SU-DHL-6 (cell line): ENCODE measurements at regions not wholly inside any gene's neighbourhood (a gene's known extent, or its start where the extent isn't known, plus 50 kb on each side); places are given as distances from the start of the nearest gene placed in this dataset.

Experiments
- H2AFZ ChIP-seq: fragments of 200-600 bp; sonication (generic); 2 replicates; pipeline ENCODE4 v1.6.1; 2014; ENCODE audit warnings: low read depth, mild to moderate bottlenecking, moderate library complexity, mixed read lengths, antibody characterized with exemption, low read length; ENCODE audit not compliant: severe bottlenecking
- H3F3A ChIP-seq: fragments of 200-600 bp; shearing (Covaris generic); 2 replicates; pipeline ENCODE4 v1.6.0; 2016; ENCODE audit warnings: antibody characterized with exemption, mild to moderate bottlenecking; ENCODE audit not compliant: insufficient read depth
- H3K27ac ChIP-seq: fragments of 200-600 bp; sonication (generic); 2 replicates; pipeline ENCODE4 v1.5.1; 2016; ENCODE audit warnings: low read depth, mild to moderate bottlenecking, low read length, moderate library complexity, mixed read lengths
- H3K27me3 ChIP-seq: fragments of 200-600 bp; sonication (generic), shearing (Covaris generic); 2 replicates; pipeline ENCODE4 v1.6.0; 2014; ENCODE audit warnings: mild to moderate bottlenecking, low read length
- H3K36me3 ChIP-seq: fragments of 200-600 bp; sonication (generic); 2 replicates; pipeline ENCODE4 v1.6.1; 2014; ENCODE audit warnings: mild to moderate bottlenecking, low read length, mixed read lengths
- H3K4me2 ChIP-seq: fragments of 300-600, 200-600 bp; shearing (Covaris generic), sonication (generic); 2 replicates; pipeline ENCODE4 v1.6.0; 2014; ENCODE audit warnings: low read length, low read depth, mild to moderate bottlenecking; ENCODE audit not compliant: poor library complexity, severe bottlenecking
- H3K4me3 ChIP-seq: fragments of 200-600 bp; sonication (generic); 2 replicates; pipeline ENCODE4 v1.5.1; 2014; ENCODE audit warnings: antibody characterized with exemption, low read length, mild to moderate bottlenecking, mixed read lengths; ENCODE audit not compliant: insufficient read depth, poor library complexity, severe bottlenecking
- H3K79me2 ChIP-seq: fragments of 200-600 bp; sonication (generic); 2 replicates; pipeline ENCODE4 v1.6.1; 2014; ENCODE audit warnings: mild to moderate bottlenecking, low read length, moderate library complexity; ENCODE audit not compliant: insufficient read depth
- H3K9ac ChIP-seq: fragments of 200-600 bp; sonication (generic); 2 replicates; pipeline ENCODE4 v1.7.0; 2014; ENCODE audit warnings: mild to moderate bottlenecking, low read length
- H3K9me2 ChIP-seq: fragments of 200-600 bp; sonication (generic); replicated peaks from 2 replicates; pipeline ENCODE4 v1.6.1; 2014; ENCODE audit warnings: low read length; ENCODE audit not compliant: insufficient read depth
- H3K9me3 ChIP-seq: fragments of 200-600 bp; sonication (generic); 2 replicates; pipeline ENCODE4 v1.6.1; 2014; ENCODE audit warnings: low read length, mixed read lengths; ENCODE audit not compliant: insufficient read depth
- H4K20me1 ChIP-seq: fragments of 200-600 bp; sonication (generic); 2 replicates; pipeline ENCODE4 v1.6.1; 2014; ENCODE audit warnings: low read depth, mild to moderate bottlenecking, antibody characterized with exemption, low read length, moderate library complexity, mixed read lengths
- EZH2phosphoT487 ChIP-seq: fragments of 200-600 bp; sonication (generic), shearing (Covaris generic); conservative IDR thresholded peaks from 2 replicates; pipeline ENCODE4 v1.6.1; 2018; ENCODE audit warnings: mild to moderate bottlenecking, antibody characterized with exemption, low read length, moderate library complexity, mixed read lengths
- TF ChIP-seq, protein P1 (sequence below): fragments of 200-600 bp; sonication (generic); IDR thresholded peaks from one replicate; pipeline ENCODE4 v1.5.1; 2017; ENCODE audit warnings: antibody characterized with exemption, mild to moderate bottlenecking, low read length, moderate library complexity; ENCODE audit not compliant: insufficient read depth, poor library complexity, severe bottlenecking

DNA sequence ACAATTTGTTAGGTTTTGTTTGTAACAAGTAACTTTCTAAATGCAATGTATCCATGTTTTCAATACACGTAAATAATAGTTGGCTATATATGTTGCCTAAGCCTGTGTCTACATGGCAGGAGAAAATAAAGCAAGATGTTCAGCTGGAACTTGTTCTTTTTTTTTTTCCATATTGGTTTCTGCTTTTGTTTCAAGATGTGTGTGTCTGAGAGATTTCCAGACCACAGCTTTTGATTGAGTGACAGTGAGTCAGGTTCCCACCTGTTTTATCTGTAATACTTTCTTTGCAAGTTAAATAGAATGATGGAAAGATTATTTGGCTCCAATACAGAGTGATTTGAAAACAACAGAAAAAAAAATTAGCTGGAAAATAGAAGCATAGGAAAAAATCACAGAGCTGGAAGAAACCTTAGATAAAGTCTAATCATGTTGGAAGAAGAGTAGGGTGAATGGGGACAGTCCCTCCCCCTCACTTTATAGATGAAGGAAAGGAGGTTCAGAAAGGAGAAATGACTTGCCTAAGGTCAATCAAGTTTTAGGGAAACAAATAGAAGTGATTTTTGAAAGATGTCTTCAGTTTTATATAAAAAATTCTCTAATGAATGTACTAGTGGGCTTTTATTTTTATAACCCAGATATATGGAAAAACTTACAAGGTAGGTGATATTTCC, 150.9 kb upstream of the STMND1 start:
- Histone ChIP-seq H3K9me3 (no peaks in the 10 kb centered on the region), H3F3A (no peaks in the 10 kb centered on the region), H3K27me3 (no peaks in the 10 kb centered on the region), H2AFZ (no peak overlapping the region), H3K79me2 (no peaks in the 10 kb centered on the region), H3K9me2 (no peaks in the 10 kb centered on the region), H3K9ac (no peak overlapping the region), H4K20me1 (no peaks in the 10 kb centered on the region), H3K36me3 (no peaks in the 10 kb centered on the region), H3K4me2 (no peak overlapping the region), H3K27ac (no peak overlapping the region), H3K4me3 (no peak overlapping the region)
- TF ChIP-seq, protein P1, sequence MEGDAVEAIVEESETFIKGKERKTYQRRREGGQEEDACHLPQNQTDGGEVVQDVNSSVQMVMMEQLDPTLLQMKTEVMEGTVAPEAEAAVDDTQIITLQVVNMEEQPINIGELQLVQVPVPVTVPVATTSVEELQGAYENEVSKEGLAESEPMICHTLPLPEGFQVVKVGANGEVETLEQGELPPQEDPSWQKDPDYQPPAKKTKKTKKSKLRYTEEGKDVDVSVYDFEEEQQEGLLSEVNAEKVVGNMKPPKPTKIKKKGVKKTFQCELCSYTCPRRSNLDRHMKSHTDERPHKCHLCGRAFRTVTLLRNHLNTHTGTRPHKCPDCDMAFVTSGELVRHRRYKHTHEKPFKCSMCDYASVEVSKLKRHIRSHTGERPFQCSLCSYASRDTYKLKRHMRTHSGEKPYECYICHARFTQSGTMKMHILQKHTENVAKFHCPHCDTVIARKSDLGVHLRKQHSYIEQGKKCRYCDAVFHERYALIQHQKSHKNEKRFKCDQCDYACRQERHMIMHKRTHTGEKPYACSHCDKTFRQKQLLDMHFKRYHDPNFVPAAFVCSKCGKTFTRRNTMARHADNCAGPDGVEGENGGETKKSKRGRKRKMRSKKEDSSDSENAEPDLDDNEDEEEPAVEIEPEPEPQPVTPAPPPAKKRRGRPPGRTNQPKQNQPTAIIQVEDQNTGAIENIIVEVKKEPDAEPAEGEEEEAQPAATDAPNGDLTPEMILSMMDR, result no peak
- TF ChIP-seq EZH2phosphoT487, result no peak

DNA sequence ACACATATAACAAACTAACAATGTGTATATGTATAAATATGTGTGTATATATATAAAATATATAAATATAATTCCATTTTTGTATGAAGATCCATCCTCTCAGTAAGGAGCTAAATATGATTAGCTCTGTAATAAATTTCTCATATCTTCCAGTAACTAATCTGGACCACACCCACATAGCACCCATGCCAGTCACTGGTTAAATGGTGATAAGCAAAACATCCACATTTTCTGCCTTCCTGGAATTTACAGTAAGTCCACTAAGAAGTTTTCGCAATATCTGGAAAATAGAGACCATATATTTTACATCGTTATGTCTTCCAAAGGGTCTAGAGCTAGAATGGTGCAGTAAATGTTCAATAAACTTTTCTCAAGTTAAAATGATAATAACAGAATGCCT, 151.5 kb upstream of the STMND1 start:
- no peak overlapping the region for H3K27ac ChIP-seq
- no peaks in the 10 kb centered on the region for H3F3A ChIP-seq
- H3K36me3 ChIP-seq, result no peaks in the 10 kb centered on the region
- no peak overlapping the region for H3K4me3 ChIP-seq
- no peaks in the 10 kb centered on the region for H3K27me3 ChIP-seq
- no peaks in the 10 kb centered on the region for H3K79me2 ChIP-seq
- no peak overlapping the region for H3K9ac ChIP-seq
- no peak overlapping the region for H2AFZ ChIP-seq
- H4K20me1 ChIP-seq, result no peaks in the 10 kb centered on the region
- H3K9me2 ChIP-seq, result no peaks in the 10 kb centered on the region
- H3K9me3 ChIP-seq, result no peaks in the 10 kb centered on the region
- TF ChIP-seq EZH2phosphoT487, result no peak
- TF ChIP-seq, protein P1, result no peak
- no peak overlapping the region for H3K4me2 ChIP-seq

DNA sequence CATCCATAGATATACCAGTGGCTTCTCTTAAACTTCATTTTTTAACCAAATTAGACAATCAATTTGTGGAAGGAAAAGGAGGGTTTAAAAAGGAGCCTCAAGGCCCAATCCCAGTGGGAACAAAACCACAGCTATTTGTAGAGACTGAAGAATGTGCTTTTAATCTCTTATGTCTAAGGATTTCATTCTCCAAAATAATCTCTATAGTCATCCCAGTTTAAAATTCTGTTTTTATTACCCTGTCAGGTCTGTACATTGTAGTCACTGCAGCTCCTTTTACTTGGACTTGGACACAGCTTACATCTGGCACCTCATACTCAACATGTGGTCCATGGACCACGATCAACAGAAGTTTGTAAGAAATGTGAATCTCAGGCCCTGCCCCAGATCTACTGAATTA, 152.1 kb upstream of the STMND1 start:
- Histone ChIP-seq H3K9me3 (no peaks in the 10 kb centered on the region), H3K79me2 (no peaks in the 10 kb centered on the region), H3K4me2 (no peak overlapping the region), H4K20me1 (no peaks in the 10 kb centered on the region), H2AFZ (no peak overlapping the region), H3K36me3 (no peaks in the 10 kb centered on the region), H3K9me2 (no peaks in the 10 kb centered on the region), H3K9ac (no peak overlapping the region), H3F3A (no peaks in the 10 kb centered on the region), H3K27me3 (no peaks in the 10 kb centered on the region), H3K4me3 (no peak overlapping the region), H3K27ac (no peak overlapping the region)
- no peak for TF ChIP-seq EZH2phosphoT487
- TF ChIP-seq, protein P1, result no peak
